ENCODE measurements at regions not wholly inside any gene's neighbourhood (a gene's known extent, or its start where the extent isn't known, plus 50 kb on each side); places are given as distances from the start of the nearest gene placed in this dataset.

- TF ChIP-seq CTCF (IDR thresholded peaks at IDR 0.05) (no peak), POLR2AphosphoS5 (IDR thresholded peaks at IDR 0.05) (no peak), POLR2A (IDR thresholded peaks at IDR 0.05) (no peak), EP300 (IDR thresholded peaks at IDR 0.05) (no peak)
Measured at GRCh38 chrX:140318296-140318695, 186.6 kb downstream of the SOX3 start.

Measured in suprapubic skin (tissue), 4 donors.